ENCODE measurements at regions not wholly inside any gene's neighbourhood (a gene's known extent, or its start where the extent isn't known, plus 50 kb on each side); places are given as distances from the start of the nearest gene placed in this dataset.
A peak's percentile ranks its signal among the peaks of the same experiment; 100 is the strongest.

DNA sequence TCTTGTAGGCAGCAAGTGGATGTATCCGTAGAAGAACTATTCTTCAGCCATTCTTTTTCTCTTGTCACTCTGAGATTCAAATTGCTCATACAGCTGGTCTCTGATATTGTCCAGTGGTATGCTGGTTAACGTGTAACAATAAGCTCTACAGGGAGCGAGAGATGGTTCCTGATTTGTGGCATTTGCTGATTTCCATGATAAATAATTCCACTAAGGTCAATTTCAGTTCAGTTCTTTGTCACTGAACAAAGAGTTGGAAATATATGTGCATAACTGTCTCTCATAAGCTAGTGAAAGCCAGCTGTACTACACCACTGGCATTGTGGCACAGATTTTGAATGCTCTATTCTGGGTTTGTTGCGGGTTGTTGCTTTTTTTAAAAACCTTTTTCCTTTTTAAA, 131.7 kb downstream of the MTHFS start:
- intact Hi-C loops (cut with micrococcal nuclease) = loop anchor here (5.0 kb wide), 1 partner anchor 87 kb away; no protein-coding TSS in a partner anchor

DNA sequence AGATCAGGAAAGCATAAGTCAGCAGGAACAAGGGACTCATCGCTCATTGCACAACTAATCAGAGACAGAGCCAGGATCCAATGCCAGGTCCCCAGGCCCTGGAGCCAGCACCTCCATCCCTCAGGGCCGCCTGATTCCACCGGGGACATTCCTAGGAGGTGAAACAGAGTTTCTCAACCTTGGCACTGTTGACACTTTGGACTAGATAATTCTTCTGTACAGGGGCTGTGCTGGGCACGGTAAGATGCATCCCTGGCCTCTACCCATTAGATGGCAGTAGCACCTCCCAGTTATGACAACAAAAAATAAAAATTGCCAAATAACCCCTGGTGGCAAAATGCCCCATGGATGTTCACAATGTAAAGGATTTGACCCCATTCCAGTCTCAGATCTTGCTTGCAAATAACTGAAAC, 127.7 kb downstream of the MTHFS start:
- Histone ChIP-seq H3K27ac (ENCODE audit: low read length) (no peak overlapping the region), H3K4me1 (ENCODE audit: insufficient read depth, low read length) (peaks cover 6% of the 10 kb centered on the region; the same call in 1 of the 2 replicates), H2AFZ (ENCODE audit: low read length) (no peak overlapping the region), H3F3A (ENCODE audit: low read length, unreplicated experiment) (no peaks in the 10 kb centered on the region), H3K9ac (ENCODE audit: low read length) (no peak overlapping the region), H3K4me2 (ENCODE audit: low read length) (no peak overlapping the region), H3K79me2 (ENCODE audit: low read length) (no peaks in the 10 kb centered on the region), H3K27me3 (ENCODE audit: low read length) (peaks cover 40% of the 10 kb centered on the region), H4K20me1 (ENCODE audit: low read length) (no peaks in the 10 kb centered on the region), H3K9me3 (ENCODE audit: low read length) (no peaks in the 10 kb centered on the region), H3K36me3 (ENCODE audit: low read depth, low read length) (no peaks in the 10 kb centered on the region), H3K4me3 (ENCODE audit: low read length) (no peak overlapping the region), H3K9me2 (replicated peaks; ENCODE audit: low read length) (no peaks in the 10 kb centered on the region)
- ChIA-PET CTCF (no interaction called here), POLR2A (ENCODE audit: unreplicated experiment) (no interaction called here)
- intact Hi-C loops (cut with micrococcal nuclease) = loop anchor here (5.0 kb wide), 1 partner anchor 83 kb away; no protein-coding TSS in a partner anchor
- TF ChIP-seq EZH2phosphoT487 (IDR thresholded peaks at IDR 0.05; ENCODE audit: borderline replicate concordance, low read length) (no peak), EZH2 (IDR thresholded peaks at IDR 0.05; ENCODE audit: low read length, unreplicated experiment) (no peak)
- TF ChIP-seq, protein P1, sequence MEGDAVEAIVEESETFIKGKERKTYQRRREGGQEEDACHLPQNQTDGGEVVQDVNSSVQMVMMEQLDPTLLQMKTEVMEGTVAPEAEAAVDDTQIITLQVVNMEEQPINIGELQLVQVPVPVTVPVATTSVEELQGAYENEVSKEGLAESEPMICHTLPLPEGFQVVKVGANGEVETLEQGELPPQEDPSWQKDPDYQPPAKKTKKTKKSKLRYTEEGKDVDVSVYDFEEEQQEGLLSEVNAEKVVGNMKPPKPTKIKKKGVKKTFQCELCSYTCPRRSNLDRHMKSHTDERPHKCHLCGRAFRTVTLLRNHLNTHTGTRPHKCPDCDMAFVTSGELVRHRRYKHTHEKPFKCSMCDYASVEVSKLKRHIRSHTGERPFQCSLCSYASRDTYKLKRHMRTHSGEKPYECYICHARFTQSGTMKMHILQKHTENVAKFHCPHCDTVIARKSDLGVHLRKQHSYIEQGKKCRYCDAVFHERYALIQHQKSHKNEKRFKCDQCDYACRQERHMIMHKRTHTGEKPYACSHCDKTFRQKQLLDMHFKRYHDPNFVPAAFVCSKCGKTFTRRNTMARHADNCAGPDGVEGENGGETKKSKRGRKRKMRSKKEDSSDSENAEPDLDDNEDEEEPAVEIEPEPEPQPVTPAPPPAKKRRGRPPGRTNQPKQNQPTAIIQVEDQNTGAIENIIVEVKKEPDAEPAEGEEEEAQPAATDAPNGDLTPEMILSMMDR (conservative IDR thresholded peaks at IDR 0.05; ENCODE audit: low read depth, low read length) = peak; percentile 71
- ATAC-seq (peak; percentile 55), DNase-seq (peak; percentile 71)
- no TSS peak for BruUV-seq (replicated peaks)

More for the DNA sequence above, 131.7 kb downstream of the MTHFS start:
- POLR2A ChIA-PET (ENCODE audit: unreplicated experiment) = no interaction called here
- Histone ChIP-seq H3K27me3 (ENCODE audit: low read length) (peaks cover 15% of the 10 kb centered on the region; the same call in 1 of the 2 replicates), H3K27ac (ENCODE audit: low read length) (no peak overlapping the region), H3K36me3 (ENCODE audit: low read depth, low read length) (no peaks in the 10 kb centered on the region), H3K4me2 (ENCODE audit: low read length) (no peak overlapping the region), H3K9me2 (replicated peaks; ENCODE audit: low read length) (no peaks in the 10 kb centered on the region), H3K4me3 (ENCODE audit: low read length) (no peak overlapping the region), H2AFZ (ENCODE audit: low read length) (no peak overlapping the region), H3K9ac (ENCODE audit: low read length) (no peak overlapping the region), H4K20me1 (ENCODE audit: low read length) (no peaks in the 10 kb centered on the region), H3K9me3 (ENCODE audit: low read length) (no peaks in the 10 kb centered on the region), H3F3A (ENCODE audit: low read length, unreplicated experiment) (no peaks in the 10 kb centered on the region), H3K79me2 (ENCODE audit: low read length) (no peaks in the 10 kb centered on the region), H3K4me1 (ENCODE audit: insufficient read depth, low read length) (peaks cover 6% of the 10 kb centered on the region; the same call in 1 of the 2 replicates)
- CTCF ChIA-PET = no interaction called here
- ATAC-seq (no peak), DNase-seq (no peak)
- no TSS peak for BruUV-seq (replicated peaks)
- no peak for TF ChIP-seq EZH2phosphoT487 (IDR thresholded peaks at IDR 0.05; ENCODE audit: borderline replicate concordance, low read length)
- TF ChIP-seq, protein P1 (conservative IDR thresholded peaks at IDR 0.05; ENCODE audit: low read depth, low read length) = no peak
- TF ChIP-seq EZH2 (IDR thresholded peaks at IDR 0.05; ENCODE audit: low read length, unreplicated experiment) = no peak

DNA sequence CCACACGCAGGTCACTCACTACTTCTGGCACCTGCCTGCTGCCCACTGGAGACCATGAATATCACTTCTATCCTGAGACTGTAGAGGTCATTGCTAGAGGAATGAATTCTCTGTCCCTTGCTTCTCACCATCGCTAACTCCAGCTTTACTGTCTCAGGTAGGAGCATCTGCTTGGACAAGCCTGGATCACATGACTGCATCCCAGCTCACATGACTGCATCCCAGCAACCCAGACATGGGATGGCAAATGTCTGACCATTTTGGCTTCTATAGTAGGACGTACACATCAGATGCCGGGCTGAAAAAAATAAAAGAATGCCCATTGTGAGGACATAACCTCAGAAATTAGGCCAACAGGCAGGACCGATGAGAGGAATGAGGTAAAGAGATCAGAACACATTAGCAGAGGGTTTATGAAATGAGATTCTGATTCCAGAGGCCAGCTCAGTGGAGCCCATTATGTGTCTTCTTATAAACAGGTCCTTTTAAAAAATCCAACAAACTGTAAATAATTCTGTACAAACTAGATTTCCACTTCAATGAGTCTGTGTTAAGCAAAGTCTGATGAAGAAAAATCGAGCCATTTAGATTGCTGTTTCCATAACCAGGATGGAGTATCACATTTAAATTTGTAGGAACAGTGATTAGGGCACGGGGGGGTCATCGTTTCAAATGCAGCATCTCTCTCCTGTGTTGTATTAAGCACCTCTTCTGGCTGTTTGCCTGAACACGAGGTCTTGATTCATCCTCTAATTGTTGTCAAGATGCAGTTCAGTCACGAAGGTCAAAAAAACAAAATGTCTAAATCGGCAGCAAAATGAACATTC, 126.7 kb downstream of the MTHFS start:
- no peak for DNase-seq
- peaks cover 39% of the 10 kb centered on the region for H3K27me3 ChIP-seq (ENCODE audit: low read length)
- H3K79me2 ChIP-seq (ENCODE audit: low read length) = no peaks in the 10 kb centered on the region
- H3K4me2 ChIP-seq (ENCODE audit: low read length) = no peak overlapping the region
- no peak overlapping the region for H3K9ac ChIP-seq (ENCODE audit: low read length)
- H3F3A ChIP-seq (ENCODE audit: low read length, unreplicated experiment) = no peaks in the 10 kb centered on the region
- H3K9me2 ChIP-seq (replicated peaks; ENCODE audit: low read length) = no peaks in the 10 kb centered on the region
- peaks cover 6% of the 10 kb centered on the region; the same call in 1 of the 2 replicates for H3K4me1 ChIP-seq (ENCODE audit: insufficient read depth, low read length)
- H3K27ac ChIP-seq (ENCODE audit: low read length) = no peak overlapping the region
- ATAC-seq = no peak
- H4K20me1 ChIP-seq (ENCODE audit: low read length) = no peaks in the 10 kb centered on the region
- no peaks in the 10 kb centered on the region for H3K9me3 ChIP-seq (ENCODE audit: low read length)
- intact Hi-C loops (cut with micrococcal nuclease) = loop anchor here (5.0 kb wide), 2 partner anchors 67 to 82 kb away; no protein-coding TSS in a partner anchor
- ChIA-PET POLR2A (ENCODE audit: unreplicated experiment) (no interaction called here), CTCF (no interaction called here)
- no peaks in the 10 kb centered on the region for H3K36me3 ChIP-seq (ENCODE audit: low read depth, low read length)
- no peak for TF ChIP-seq EZH2 (IDR thresholded peaks at IDR 0.05; ENCODE audit: low read length, unreplicated experiment)
- no peak for TF ChIP-seq EZH2phosphoT487 (IDR thresholded peaks at IDR 0.05; ENCODE audit: borderline replicate concordance, low read length)
- BruUV-seq (replicated peaks) = no TSS peak
- H2AFZ ChIP-seq (ENCODE audit: low read length) = no peak overlapping the region
- H3K4me3 ChIP-seq (ENCODE audit: low read length) = no peak overlapping the region

Measured in PC-3 (cell line).